Osteocyte (in vitro differentiated cells): ENCODE measurements at regions not wholly inside any gene's neighbourhood (a gene's known extent, or its start where the extent isn't known, plus 50 kb on each side); places are given as distances from the start of the nearest gene placed in this dataset.
A peak's percentile ranks its signal among the peaks of the same experiment; 100 is the strongest.
"Not testable (repeated sequence)": the region's sequence is repeated elsewhere in the genome, so short reads cannot be mapped to it uniquely, and the experiment has no call there.

Source experiments
- DNase-seq: peaks from one replicate; pipeline ENCODE4 v3.0.0; 2021; ENCODE audit warnings: mixed read lengths; ENCODE audit not compliant: unreplicated experiment; ENCODE audit errors: extremely low spot score
- H3K27ac Mint-ChIP-seq: one replicate; pipeline ENCODE4 v1.8.0; 2021; ENCODE audit warnings: mild to moderate bottlenecking, mixed read lengths; ENCODE audit not compliant: unreplicated experiment
- H3K27me3 Mint-ChIP-seq: one replicate; pipeline ENCODE4 v1.8.0; 2021; ENCODE audit warnings: mixed read lengths; ENCODE audit not compliant: unreplicated experiment
- H3K36me3 Mint-ChIP-seq: one replicate; pipeline ENCODE4 v1.8.0; 2021; ENCODE audit warnings: mixed read lengths; ENCODE audit not compliant: unreplicated experiment
- H3K4me1 Mint-ChIP-seq: one replicate; pipeline ENCODE4 v1.8.0; 2021; ENCODE audit warnings: mixed read lengths; ENCODE audit not compliant: unreplicated experiment
- H3K4me3 Mint-ChIP-seq: one replicate; pipeline ENCODE4 v1.8.0; 2021; ENCODE audit warnings: mild to moderate bottlenecking, moderate library complexity, mixed read lengths; ENCODE audit not compliant: unreplicated experiment
- H3K9me3 Mint-ChIP-seq: one replicate; pipeline ENCODE4 v1.8.0; 2021; ENCODE audit warnings: mixed read lengths; ENCODE audit not compliant: unreplicated experiment
- TF ChIP-seq, protein P1 (sequence below): fragments of 200-600 bp; sonication (generic); IDR thresholded peaks from 2 replicates; pipeline ENCODE4 v1.5.0; 2021; ENCODE audit warnings: antibody characterized with exemption, mild to moderate bottlenecking, moderate library complexity

DNA sequence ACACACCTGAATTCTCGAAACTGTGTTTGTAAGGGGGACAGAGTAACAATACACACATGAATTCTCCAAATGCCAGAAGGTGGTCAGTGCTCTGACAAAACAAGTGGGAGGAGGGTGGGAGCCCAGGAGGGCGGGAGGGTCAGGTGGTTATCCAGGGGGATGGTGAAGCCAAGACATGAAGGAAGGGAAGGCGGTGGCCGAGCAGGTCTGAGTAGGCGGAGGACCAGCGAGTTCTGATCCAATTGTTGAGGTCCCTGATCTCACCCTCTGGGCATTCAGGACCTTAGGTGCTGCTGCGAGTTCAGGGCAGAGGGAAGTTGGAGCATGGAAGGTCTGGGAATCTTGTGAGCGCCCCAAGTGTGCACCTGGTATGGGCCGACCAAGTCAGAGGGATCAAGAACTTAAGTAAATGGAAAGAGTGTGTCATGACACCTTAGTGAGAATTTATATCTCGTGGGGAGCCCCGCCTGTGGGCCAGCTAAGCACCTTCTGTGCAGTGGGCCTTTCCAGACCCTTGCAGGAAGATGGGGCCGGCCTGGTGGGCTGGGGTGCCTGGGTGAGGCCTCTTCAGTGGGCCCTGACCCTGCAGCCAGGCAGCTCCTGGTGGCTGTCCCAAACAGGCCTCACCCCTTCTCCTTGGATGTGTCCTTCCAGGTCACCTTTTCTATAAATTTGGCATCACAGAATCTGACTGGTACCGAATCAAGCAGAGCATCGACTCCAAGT is 86.1 kb downstream of the NPIPB11 start:
- Mint-ChIP-seq H3K36me3 (no peaks in the 10 kb centered on the region), H3K9me3 (no peaks in the 10 kb centered on the region), H3K4me1 (peaks cover 38% of the 10 kb centered on the region), H3K27me3 (no peaks in the 10 kb centered on the region), H3K4me3 (no peak overlapping the region), H3K27ac (no peak overlapping the region)
- no peak for DNase-seq
- TF ChIP-seq, protein P1, sequence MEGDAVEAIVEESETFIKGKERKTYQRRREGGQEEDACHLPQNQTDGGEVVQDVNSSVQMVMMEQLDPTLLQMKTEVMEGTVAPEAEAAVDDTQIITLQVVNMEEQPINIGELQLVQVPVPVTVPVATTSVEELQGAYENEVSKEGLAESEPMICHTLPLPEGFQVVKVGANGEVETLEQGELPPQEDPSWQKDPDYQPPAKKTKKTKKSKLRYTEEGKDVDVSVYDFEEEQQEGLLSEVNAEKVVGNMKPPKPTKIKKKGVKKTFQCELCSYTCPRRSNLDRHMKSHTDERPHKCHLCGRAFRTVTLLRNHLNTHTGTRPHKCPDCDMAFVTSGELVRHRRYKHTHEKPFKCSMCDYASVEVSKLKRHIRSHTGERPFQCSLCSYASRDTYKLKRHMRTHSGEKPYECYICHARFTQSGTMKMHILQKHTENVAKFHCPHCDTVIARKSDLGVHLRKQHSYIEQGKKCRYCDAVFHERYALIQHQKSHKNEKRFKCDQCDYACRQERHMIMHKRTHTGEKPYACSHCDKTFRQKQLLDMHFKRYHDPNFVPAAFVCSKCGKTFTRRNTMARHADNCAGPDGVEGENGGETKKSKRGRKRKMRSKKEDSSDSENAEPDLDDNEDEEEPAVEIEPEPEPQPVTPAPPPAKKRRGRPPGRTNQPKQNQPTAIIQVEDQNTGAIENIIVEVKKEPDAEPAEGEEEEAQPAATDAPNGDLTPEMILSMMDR = no peak

DNA sequence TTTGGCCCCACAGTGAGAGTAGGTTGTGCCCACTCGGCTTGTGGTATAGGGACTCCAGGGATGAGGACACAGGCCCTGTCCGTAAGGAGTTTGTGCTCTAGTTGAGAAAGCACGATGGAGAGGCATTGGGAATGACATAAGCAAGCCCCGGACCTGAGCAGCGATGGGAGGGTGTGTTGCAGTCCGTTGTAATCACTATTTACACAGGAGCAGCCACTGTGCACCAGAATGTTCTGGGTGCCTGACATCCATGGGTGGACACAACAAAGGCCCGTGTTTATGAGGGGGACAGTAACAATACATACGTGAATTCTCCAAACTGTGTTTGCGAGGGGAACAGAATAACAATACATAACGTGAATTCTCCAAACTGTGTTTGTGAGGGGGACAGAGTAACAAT is 86.8 kb downstream of the NPIPB11 start:
- H3K36me3 Mint-ChIP-seq = no peaks in the 10 kb centered on the region
- no peaks in the 10 kb centered on the region for H3K27me3 Mint-ChIP-seq
- H3K9me3 Mint-ChIP-seq = no peaks in the 10 kb centered on the region
- TF ChIP-seq, protein P1 = no peak
- H3K4me3 Mint-ChIP-seq = no peak overlapping the region
- H3K4me1 Mint-ChIP-seq = peaks cover 43% of the 10 kb centered on the region
- H3K27ac Mint-ChIP-seq = no peak overlapping the region
- no peak for DNase-seq

DNA sequence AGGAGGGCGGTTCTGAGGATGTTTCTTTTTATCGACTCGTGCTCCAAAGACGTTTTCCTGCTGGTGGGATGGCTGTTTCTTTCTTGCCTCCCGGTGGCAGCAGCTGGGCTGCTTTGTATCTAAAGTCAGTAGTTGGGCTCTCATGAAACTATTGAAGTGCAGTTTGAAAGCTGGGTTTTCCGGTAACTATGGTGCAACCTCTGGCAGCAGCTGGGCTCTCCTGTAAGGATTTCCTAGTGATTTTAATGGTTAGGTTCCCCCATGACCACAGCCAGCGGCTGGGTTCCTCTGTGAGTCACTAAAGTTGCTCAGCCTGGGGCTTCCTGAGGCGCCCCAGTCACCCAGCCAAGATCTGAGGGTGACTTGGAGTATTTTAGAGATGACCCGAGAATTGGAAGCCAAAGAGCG is 87.9 kb downstream of the NPIPB11 start:
- DNase-seq, H3K27me3 Mint-ChIP-seq, H3K9me3 Mint-ChIP-seq, H3K36me3 Mint-ChIP-seq: not testable (repeated sequence)
- Mint-ChIP-seq H3K27ac (peak overlapping the region; percentile 81), H3K4me1 (peaks cover 47% of the 10 kb centered on the region), H3K4me3 (peak overlapping the region; percentile 40)

DNA sequence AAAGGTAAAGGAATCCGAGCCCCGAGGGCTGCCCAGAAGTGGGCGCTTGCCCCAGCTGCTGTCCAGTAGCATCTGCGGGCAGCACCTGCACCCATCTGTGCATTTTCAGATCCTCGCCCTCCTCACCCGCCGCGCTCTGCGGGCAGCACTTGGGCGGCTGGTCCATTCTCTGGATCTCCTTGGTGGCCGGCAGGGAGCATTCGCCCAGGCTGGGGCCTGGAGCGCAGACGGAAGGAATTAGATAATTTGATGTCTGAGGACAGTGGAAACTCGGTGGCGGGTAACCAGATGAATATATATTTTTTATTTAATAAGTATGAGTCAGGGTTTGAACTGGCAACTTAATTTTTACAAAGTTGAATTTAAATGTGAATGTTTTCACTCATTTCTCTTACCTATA is 88.5 kb downstream of the NPIPB11 start:
- no peak for DNase-seq
- H3K27ac Mint-ChIP-seq = peak overlapping the region; percentile 81
- H3K36me3 Mint-ChIP-seq = peaks cover 2% of the 10 kb centered on the region
- no peak overlapping the region for H3K4me3 Mint-ChIP-seq
- no peaks in the 10 kb centered on the region for H3K9me3 Mint-ChIP-seq
- H3K4me1 Mint-ChIP-seq = peaks cover 53% of the 10 kb centered on the region
- H3K27me3 Mint-ChIP-seq = no peaks in the 10 kb centered on the region
- TF ChIP-seq, protein P1 = peak; percentile 54

DNA sequence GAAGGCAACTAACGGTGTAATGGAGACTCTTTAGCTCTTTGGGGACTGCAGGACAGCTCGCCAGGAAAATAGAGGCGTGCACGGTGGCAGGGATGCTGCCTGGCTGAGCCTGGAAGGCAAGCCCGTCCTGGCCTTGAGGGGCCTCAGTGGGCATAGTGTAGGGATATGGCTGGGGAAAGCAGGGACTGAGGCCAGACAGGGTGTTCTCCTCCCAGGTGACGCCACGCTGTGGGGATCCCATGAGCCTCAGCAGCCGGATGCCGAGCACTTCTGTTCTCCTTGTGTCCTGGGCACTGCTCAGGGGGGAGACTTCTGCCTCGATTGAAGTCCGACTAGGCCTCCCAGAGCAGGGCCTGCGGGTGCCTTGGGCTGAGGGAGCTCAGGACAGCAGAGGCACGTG is 89.2 kb downstream of the NPIPB11 start:
- no peaks in the 10 kb centered on the region for H3K27me3 Mint-ChIP-seq
- peaks cover 2% of the 10 kb centered on the region for H3K36me3 Mint-ChIP-seq
- no peak overlapping the region for H3K4me3 Mint-ChIP-seq
- no peaks in the 10 kb centered on the region for H3K9me3 Mint-ChIP-seq
- no peak overlapping the region for H3K27ac Mint-ChIP-seq
- H3K4me1 Mint-ChIP-seq = peaks cover 55% of the 10 kb centered on the region
- TF ChIP-seq, protein P1 = no peak
- DNase-seq = no peak
